H9 (cell line): ENCODE measurements at regions not wholly inside any gene's neighbourhood (a gene's known extent, or its start where the extent isn't known, plus 50 kb on each side); places are given as distances from the start of the nearest gene placed in this dataset.

Experiments
- DNase-seq: peaks from one replicate; pipeline ENCODE4 v3.0.0-alpha.2; 2017
- H2AFZ ChIP-seq: one replicate; pipeline ENCODE4 v1.6.1; 2013; ENCODE audit warnings: mild to moderate bottlenecking, low read length, control low read depth, moderate library complexity
- H2AK5ac ChIP-seq: 2 replicates; pipeline ENCODE4 v1.6.1; 2013; ENCODE audit warnings: low read length, control low read depth, mixed read lengths; ENCODE audit not compliant: insufficient read length
- H2BK120ac ChIP-seq: one replicate; pipeline ENCODE4 v1.6.1; 2013; ENCODE audit warnings: low read depth, mild to moderate bottlenecking, low read length, control low read depth, inconsistent platforms; ENCODE audit not compliant: poor library complexity, severe bottlenecking
- H2BK12ac ChIP-seq: 2 replicates; pipeline ENCODE4 v1.6.1; 2013; ENCODE audit warnings: low read length, control low read depth, mixed read lengths, low read depth; ENCODE audit not compliant: insufficient read length
- H2BK15ac ChIP-seq: 2 replicates; pipeline ENCODE4 v1.6.1; 2013; ENCODE audit warnings: low read depth, low read length, control low read depth
- H2BK20ac ChIP-seq: one replicate; pipeline ENCODE4 v1.6.1; 2013; ENCODE audit warnings: low read depth, mild to moderate bottlenecking, low read length, control low read depth, inconsistent platforms; ENCODE audit not compliant: poor library complexity, severe bottlenecking
- H2BK5ac ChIP-seq: 2 replicates; pipeline ENCODE4 v1.6.1; 2013; ENCODE audit warnings: low read length, control low read depth, mixed read lengths; ENCODE audit not compliant: insufficient read length
- H3K14ac ChIP-seq: 2 replicates; pipeline ENCODE4 v1.6.1; 2013; ENCODE audit warnings: low read length, control low read depth; ENCODE audit not compliant: insufficient read depth
- H3K18ac ChIP-seq: 2 replicates; pipeline ENCODE4 v1.6.1; 2013; ENCODE audit warnings: low read depth, mild to moderate bottlenecking, mixed read lengths, low read length, control low read depth; ENCODE audit not compliant: insufficient read length
- H3K23ac ChIP-seq: 2 replicates; pipeline ENCODE4 v1.6.1; 2013; ENCODE audit warnings: low read length, control low read depth, mixed read lengths, low read depth; ENCODE audit not compliant: insufficient read length
- H3K23me2 ChIP-seq: 2 replicates; pipeline ENCODE4 v1.6.1; 2013; ENCODE audit warnings: low read depth, mild to moderate bottlenecking, mixed read lengths, low read length, control low read depth; ENCODE audit not compliant: insufficient read length, poor library complexity, severe bottlenecking
- H3K27ac ChIP-seq: 2 replicates; pipeline ENCODE4 v1.5.1; 2013; ENCODE audit warnings: low read length, control low read depth, mixed read lengths, low read depth; ENCODE audit not compliant: insufficient read length
- H3K27me3 ChIP-seq: 2 replicates; pipeline ENCODE4 v1.6.1; 2013; ENCODE audit warnings: low read length, control low read depth, inconsistent platforms; ENCODE audit not compliant: insufficient read depth
- H3K4ac ChIP-seq: 2 replicates; pipeline ENCODE4 v1.6.1; 2013; ENCODE audit warnings: low read depth, mild to moderate bottlenecking, control low read depth, inconsistent platforms, low read length, moderate library complexity
- H3K4me1 ChIP-seq: 2 replicates; pipeline ENCODE4 v1.6.1; 2013; ENCODE audit warnings: low read length, control low read depth, inconsistent platforms; ENCODE audit not compliant: insufficient read depth
- H3K4me2 ChIP-seq: 2 replicates; pipeline ENCODE4 v1.6.1; 2013; ENCODE audit warnings: low read length, control low read depth, mixed read lengths; ENCODE audit not compliant: insufficient read length, insufficient read depth
- H3K56ac ChIP-seq: 2 replicates; pipeline ENCODE4 v1.6.1; 2013; ENCODE audit warnings: low read depth, mild to moderate bottlenecking, mixed read lengths, low read length, control low read depth; ENCODE audit not compliant: insufficient read length
- H3K79me1 ChIP-seq: 2 replicates; pipeline ENCODE4 v1.6.1; 2013; ENCODE audit warnings: low read depth, mild to moderate bottlenecking, moderate library complexity, low read length, control low read depth, inconsistent platforms; ENCODE audit not compliant: insufficient read depth, poor library complexity, severe bottlenecking
- H3K79me2 ChIP-seq: 2 replicates; pipeline ENCODE4 v1.6.1; 2013; ENCODE audit warnings: low read length, control low read depth, inconsistent platforms; ENCODE audit not compliant: insufficient read depth
- H3K9ac ChIP-seq: 2 replicates; pipeline ENCODE4 v1.6.1; 2013; ENCODE audit warnings: low read length, control low read depth, mixed read lengths; ENCODE audit not compliant: insufficient read length; ENCODE audit errors: extremely low read depth
- H3K9me3 ChIP-seq: one replicate; pipeline ENCODE4 v1.6.1; 2013; ENCODE audit warnings: low read depth, low read length, inconsistent platforms; ENCODE audit not compliant: control insufficient read depth
- H3T11ph ChIP-seq: one replicate; pipeline ENCODE4 v1.6.1; 2013; ENCODE audit warnings: mild to moderate bottlenecking, low read length, control low read depth, inconsistent platforms
- H4K20me1 ChIP-seq: one replicate; pipeline ENCODE4 v1.6.1; 2013; ENCODE audit not compliant: control insufficient read depth, insufficient read length, insufficient read depth
- H4K5ac ChIP-seq: 2 replicates; pipeline ENCODE4 v1.6.1; 2013; ENCODE audit warnings: low read depth, mild to moderate bottlenecking, mixed read lengths, low read length, control low read depth; ENCODE audit not compliant: insufficient read length
- H4K8ac ChIP-seq: replicated peaks from 2 replicates; pipeline ENCODE4 v1.6.1; 2013; ENCODE audit warnings: low read length, control low read depth, mixed read lengths, low read depth; ENCODE audit not compliant: insufficient read length
- H4K91ac ChIP-seq: 2 replicates; pipeline ENCODE4 v1.6.1; 2013; ENCODE audit warnings: low read depth, mild to moderate bottlenecking, moderate library complexity, mixed read lengths, low read length, control low read depth; ENCODE audit not compliant: insufficient read length
- H3K27ac Mint-ChIP-seq, 3 experiments: 2 replicates in 2 of 3; 3 replicates in 1 of 3; pipeline ENCODE4 v1.8.0; 2020 to 2021; ENCODE audit warnings: mixed read lengths in 3 of 3, mild to moderate bottlenecking in 1 of 3, moderate library complexity in 1 of 3
- H3K27me3 Mint-ChIP-seq: 2 replicates; pipeline ENCODE4 v1.8.0; 2021; ENCODE audit warnings: low read depth, mild to moderate bottlenecking, moderate library complexity, mixed read lengths
- H3K36me3 Mint-ChIP-seq, 3 experiments: 2 replicates in 2 of 3; 3 replicates in 1 of 3; pipeline ENCODE4 v1.8.0; 2020 to 2021; ENCODE audit warnings: low read depth in 3 of 3, mixed read lengths in 3 of 3; ENCODE audit not compliant: insufficient read depth in 1 of 3
- H3K4me1 Mint-ChIP-seq, 2 experiments: 2 replicates each; pipeline ENCODE4 v1.8.0; 2020; ENCODE audit warnings: mixed read lengths in 2 of 2
- H3K4me3 Mint-ChIP-seq, 2 experiments: 2 replicates in 1 of 2; 3 replicates in 1 of 2; pipeline ENCODE4 v1.8.0; 2020 to 2021; ENCODE audit warnings: mild to moderate bottlenecking in 2 of 2, mixed read lengths in 2 of 2, moderate library complexity in 1 of 2
- H3K9me3 Mint-ChIP-seq, 2 experiments: 2 replicates in 1 of 2; 3 replicates in 1 of 2; pipeline ENCODE4 v1.8.0; 2020; ENCODE audit warnings: mild to moderate bottlenecking in 2 of 2, mixed read lengths in 2 of 2, moderate library complexity in 1 of 2
- CTCF ChIP-seq: fragments of 200-600 bp; sonication (generic); conservative IDR thresholded peaks from 3 replicates; pipeline ENCODE4 v1.8.0; 2021; ENCODE audit warnings: antibody characterized with exemption, mild to moderate bottlenecking
- WGBS: extraction: QIAGEN DNeasy Blood & Tissue Kit; methylation state at CpG from one replicate; pipeline ENCODE4 v1.1.7; 2013; ENCODE audit warnings: missing lambda C conversion rate, low lambda C conversion rate, mixed read lengths; ENCODE audit not compliant: insufficient read length; ENCODE audit errors: extremely low coverage; 5-methylcytosine and 5-hydroxymethylcytosine counted together

- no peaks in the 10 kb centered on the region for H4K20me1 ChIP-seq
- H3K36me3 Mint-ChIP-seq = no peaks in the 10 kb centered on the region
- no peak overlapping the region for H3T11ph ChIP-seq
- H3K27me3 ChIP-seq = no peaks in the 10 kb centered on the region
- H3K23ac ChIP-seq = no peak overlapping the region
- no peak overlapping the region for H2AK5ac ChIP-seq
- H2BK15ac ChIP-seq = no peak overlapping the region
- no peak overlapping the region for H2BK5ac ChIP-seq
- no peak overlapping the region for H2BK20ac ChIP-seq
- no peak overlapping the region for H3K27ac Mint-ChIP-seq
- H2BK12ac ChIP-seq = no peak overlapping the region
- no peak overlapping the region for H3K14ac ChIP-seq
- H3K79me1 ChIP-seq = no peaks in the 10 kb centered on the region
- H3K23me2 ChIP-seq = no peaks in the 10 kb centered on the region
- TF ChIP-seq CTCF = peak; percentile 92
- peak; percentile 66 for DNase-seq
- H3K9ac ChIP-seq = no peak overlapping the region
- H3K4ac ChIP-seq = no peak overlapping the region
- no peak overlapping the region for H3K4me3 Mint-ChIP-seq
- no peak overlapping the region for H3K18ac ChIP-seq
- H3K4me1 ChIP-seq = no peaks in the 10 kb centered on the region
- H2BK120ac ChIP-seq = no peak overlapping the region
- no peaks in the 10 kb centered on the region for H3K9me3 ChIP-seq
- H3K79me2 ChIP-seq = no peaks in the 10 kb centered on the region
- no peak overlapping the region for H3K4me2 ChIP-seq
- H2AFZ ChIP-seq = no peak overlapping the region
- no peaks in the 10 kb centered on the region for H3K9me3 Mint-ChIP-seq
- H4K91ac ChIP-seq = no peak overlapping the region
- H3K27me3 Mint-ChIP-seq = no peaks in the 10 kb centered on the region; the same call in 1 of the 2 replicates
- no peak overlapping the region for H3K56ac ChIP-seq
- no peak overlapping the region for H4K5ac ChIP-seq
- no peak overlapping the region for H4K8ac ChIP-seq
- H3K27ac ChIP-seq = no peak overlapping the region
- WGBS = no CpG with 5 or more reads among the region's 11 CpGs
- peaks cover 9 to 10% of the 10 kb centered on the region in 2 experiments; a peak in 3 of 4 replicates for H3K4me1 Mint-ChIP-seq
These were observed 147.1 kb upstream of the FHL2 start for GRCh38 chr2:105545730-105546627.
